Ishikawa (cell line): ENCODE measurements at regions not wholly inside any gene's neighbourhood (a gene's known extent, or its start where the extent isn't known, plus 50 kb on each side); places are given as distances from the start of the nearest gene placed in this dataset.

ENCODE experiments used
- CEBPB ChIP-seq: IDR thresholded peaks from 2 replicates; pipeline ENCODE4 v1.6.1; 2012
- CREB1 ChIP-seq: IDR thresholded peaks from 2 replicates; pipeline ENCODE4 v1.6.1; 2012; ENCODE audit warnings: low read depth
- EGR1 ChIP-seq: IDR thresholded peaks from 2 replicates; pipeline ENCODE4 v1.6.1; 2012
- EP300 ChIP-seq: IDR thresholded peaks from 2 replicates; pipeline ENCODE4 v1.6.1; 2012; ENCODE audit warnings: borderline replicate concordance
- FOXM1 ChIP-seq: IDR thresholded peaks from 2 replicates; pipeline ENCODE4 v1.6.1; 2012; ENCODE audit warnings: low read depth, borderline replicate concordance
- MAX ChIP-seq: IDR thresholded peaks from 2 replicates; pipeline ENCODE4 v1.6.1; 2012
- NFIC ChIP-seq: IDR thresholded peaks from 2 replicates; pipeline ENCODE4 v1.6.1; 2012
- RAD21 ChIP-seq: IDR thresholded peaks from 2 replicates; pipeline ENCODE4 v1.6.1; 2012; ENCODE audit warnings: low read depth
- REST ChIP-seq: IDR thresholded peaks from 2 replicates; pipeline ENCODE4 v1.6.1; 2012; ENCODE audit warnings: low read depth, mild to moderate bottlenecking
- TAF1 ChIP-seq: IDR thresholded peaks from 2 replicates; pipeline ENCODE4 v1.6.1; 2012; ENCODE audit warnings: low read depth, mild to moderate bottlenecking
- TCF12 ChIP-seq: IDR thresholded peaks from 2 replicates; pipeline ENCODE4 v1.6.1; 2012; ENCODE audit warnings: low read depth
- TEAD4 ChIP-seq: IDR thresholded peaks from 2 replicates; pipeline ENCODE4 v1.6.1; 2012
- USF1 ChIP-seq: IDR thresholded peaks from 2 replicates; pipeline ENCODE4 v1.6.1; 2012
- YY1 ChIP-seq: IDR thresholded peaks from 2 replicates; pipeline ENCODE4 v1.6.1; 2012; ENCODE audit warnings: low read depth
- ZBTB7A ChIP-seq: IDR thresholded peaks from 2 replicates; pipeline ENCODE4 v1.6.1; 2012; ENCODE audit warnings: low read depth

DNA sequence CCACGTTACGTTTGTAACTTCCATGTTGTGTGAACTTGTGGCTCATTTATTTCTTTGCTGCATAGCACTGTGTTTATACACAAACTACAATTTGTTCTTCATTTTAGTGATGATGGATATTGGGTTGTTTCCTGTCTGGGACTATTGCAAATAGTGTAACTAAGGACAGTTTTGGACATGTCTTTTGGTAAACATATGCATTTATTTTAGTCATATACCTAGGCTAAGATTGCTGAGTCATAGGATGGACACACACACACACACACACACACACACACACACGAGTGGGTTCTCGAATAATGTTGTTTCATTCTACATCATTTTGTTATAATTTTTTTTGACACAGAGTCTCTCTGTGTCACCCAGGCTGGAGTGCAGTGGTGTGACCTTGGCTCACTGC is 123.5 kb upstream of the CAND1 start:
- TF ChIP-seq YY1 (no peak), RAD21 (no peak), TAF1 (no peak), REST (no peak), NFIC (no peak), EGR1 (no peak), ZBTB7A (no peak), MAX (no peak), FOXM1 (no peak), CEBPB (no peak), CREB1 (no peak), USF1 (no peak), TEAD4 (no peak), TCF12 (no peak)

- TF ChIP-seq EGR1 (no peak), MAX (no peak), USF1 (no peak)
Measured at GRCh38 chr12:67147030-67147429, 122.1 kb upstream of the CAND1 start.

DNA sequence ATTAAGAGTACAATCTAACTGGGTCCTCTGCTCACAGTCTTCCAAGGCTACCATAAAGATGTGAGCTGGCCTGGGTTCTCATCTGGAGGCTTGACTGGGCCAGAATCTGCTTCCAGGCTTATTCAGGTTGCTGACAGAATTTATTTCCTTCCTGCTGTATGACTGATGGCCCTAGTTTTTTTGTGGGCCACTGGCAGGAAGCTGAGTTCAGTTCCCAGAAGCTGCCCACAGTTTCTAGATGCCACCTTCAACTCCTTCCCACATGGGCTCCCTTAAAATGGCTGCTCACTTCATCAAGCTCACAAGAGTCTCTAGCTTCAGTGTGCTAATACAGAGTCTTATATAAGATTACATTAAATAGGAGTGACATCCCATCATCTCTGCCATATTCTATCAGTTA is 121.7 kb upstream of the CAND1 start:
- TF ChIP-seq REST (no peak), EGR1 (no peak), USF1 (no peak), ZBTB7A (no peak), MAX (no peak), TAF1 (no peak)

DNA sequence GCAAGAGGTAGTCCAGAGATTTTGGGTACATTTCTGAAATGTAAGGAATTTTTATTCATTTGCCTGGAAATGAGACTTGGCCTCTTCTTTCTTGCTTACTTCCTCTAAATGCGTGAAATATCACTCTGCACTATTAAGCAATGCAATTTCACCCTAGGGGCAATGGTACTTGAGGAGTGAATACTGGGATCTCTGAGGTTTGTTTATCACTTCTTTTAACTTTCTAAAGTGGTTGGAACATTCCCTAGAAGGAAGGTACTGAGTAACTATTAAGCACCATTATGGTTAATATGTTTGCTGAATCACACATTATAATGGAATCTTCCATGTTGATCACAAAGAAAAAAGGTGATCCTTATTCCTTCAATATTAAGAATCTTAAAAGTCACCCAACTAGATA is 120.9 kb upstream of the CAND1 start:
- no peak for TF ChIP-seq MAX
- no peak for TF ChIP-seq TCF12
- no peak for TF ChIP-seq TAF1
- TF ChIP-seq ZBTB7A, result no peak
- TF ChIP-seq NFIC, result no peak
- no peak for TF ChIP-seq RAD21
- TF ChIP-seq YY1, result no peak
- no peak for TF ChIP-seq REST
- no peak for TF ChIP-seq USF1
- TF ChIP-seq TEAD4, result no peak

GRCh38 chr12:67151886-67152285 is 117.3 kb upstream of the CAND1 start:
- TF ChIP-seq EP300 (no peak), MAX (no peak), RAD21 (no peak), YY1 (no peak), CEBPB (no peak), ZBTB7A (no peak), CREB1 (no peak), EGR1 (no peak)
